ENCODE measurements at regions not wholly inside any gene's neighbourhood (a gene's known extent, or its start where the extent isn't known, plus 50 kb on each side); places are given as distances from the start of the nearest gene placed in this dataset.
"Not testable (repeated sequence)": the region's sequence is repeated elsewhere in the genome, so short reads cannot be mapped to it uniquely, and the experiment has no call there.

GRCh38 chr2:47653902-47654789 lies 83.4 kb upstream of the KCNK12 start:
- no peak for DNase-seq (ENCODE audit: low read depth in 2 of 3, low spot score in 2 of 3)

GRCh38 chr2:47653036-47653435 lies 82.3 kb upstream of the KCNK12 start:
- no peak for DNase-seq (ENCODE audit: low read depth in 2 of 3, low spot score in 2 of 3)

- no peak for DNase-seq (ENCODE audit: low read depth in 2 of 3, low spot score in 2 of 3)
Measured at GRCh38 chr2:47652061-47652690, 81.4 kb upstream of the KCNK12 start.

- no peak for DNase-seq (ENCODE audit: low read depth in 2 of 3, low spot score in 2 of 3)
Measured at GRCh38 chr2:47651296-47651695, 80.5 kb upstream of the KCNK12 start.

- no peak for DNase-seq (ENCODE audit: low read depth in 2 of 3, low spot score in 2 of 3)
Measured at GRCh38 chr2:47650001-47650535, 79.3 kb upstream of the KCNK12 start.

GRCh38 chr2:47645246-47645645 lies 74.5 kb upstream of the KCNK12 start:
- no peak for DNase-seq (ENCODE audit: low read depth in 2 of 3, low spot score in 2 of 3)

GRCh38 chr2:47644351-47644750 lies 73.6 kb upstream of the KCNK12 start:
- DNase-seq (ENCODE audit: low read depth in 2 of 3, low spot score in 2 of 3) = no peak

GRCh38 chr2:47641366-47641765 lies 70.6 kb upstream of the KCNK12 start:
- no peak for DNase-seq (ENCODE audit: low read depth in 2 of 3, low spot score in 2 of 3)

GRCh38 chr2:47640356-47640755 lies 69.6 kb upstream of the KCNK12 start:
- DNase-seq (ENCODE audit: low read depth in 2 of 3, low spot score in 2 of 3) = no peak

GRCh38 chr2:47639467-47639866 lies 68.7 kb upstream of the KCNK12 start:
- DNase-seq (ENCODE audit: low read depth in 2 of 3, low spot score in 2 of 3) = no peak

- DNase-seq (ENCODE audit: low read depth in 2 of 3, low spot score in 2 of 3) = no peak
Measured at GRCh38 chr2:47638430-47638829, 67.6 kb upstream of the KCNK12 start.

- no peak for DNase-seq (ENCODE audit: low read depth in 2 of 3, low spot score in 2 of 3)
Measured at GRCh38 chr2:47636596-47637264, 65.9 kb upstream of the KCNK12 start.

GRCh38 chr2:47636176-47636575 lies 65.4 kb upstream of the KCNK12 start:
- DNase-seq (ENCODE audit: low read depth in 2 of 3, low spot score in 2 of 3) = no peak

GRCh38 chr2:47632754-47633153 lies 62.0 kb upstream of the KCNK12 start:
- no peak for DNase-seq (ENCODE audit: low read depth in 2 of 3, low spot score in 2 of 3)

GRCh38 chr2:47631792-47632398 lies 61.1 kb upstream of the KCNK12 start:
- DNase-seq (ENCODE audit: low read depth in 2 of 3, low spot score in 2 of 3) = no peak

GRCh38 chr2:47631306-47631705 lies 60.5 kb upstream of the KCNK12 start:
- DNase-seq (ENCODE audit: low read depth in 2 of 3, low spot score in 2 of 3) = no peak

- DNase-seq (ENCODE audit: low read depth in 2 of 3, low spot score in 2 of 3) = no peak
Measured at GRCh38 chr2:47629501-47630460, 59.0 kb upstream of the KCNK12 start.

- DNase-seq (ENCODE audit: low read depth in 2 of 3, low spot score in 2 of 3) = no peak
Measured at GRCh38 chr2:47628904-47629303, 58.1 kb upstream of the KCNK12 start.

- no peak for DNase-seq (ENCODE audit: low read depth in 2 of 3, low spot score in 2 of 3)
Measured at GRCh38 chr2:47626664-47627063, 55.9 kb upstream of the KCNK12 start.

- not testable (repeated sequence) for DNase-seq (ENCODE audit: low read depth in 2 of 3, low spot score in 2 of 3)
Measured at GRCh38 chr2:47623140-47623539, 52.4 kb upstream of the KCNK12 start.
